ENCODE measurements at regions not wholly inside any gene's neighbourhood (a gene's known extent, or its start where the extent isn't known, plus 50 kb on each side); places are given as distances from the start of the nearest gene placed in this dataset.

- Histone ChIP-seq H3K9me2 (replicated peaks; ENCODE audit: low read depth, low read length) (no peaks in the 10 kb centered on the region), H3K36me3 (ENCODE audit: insufficient read depth, low read length) (no peaks in the 10 kb centered on the region), H4K20me1 (ENCODE audit: insufficient read depth, low read length, poor library complexity, severe bottlenecking) (no peaks in the 10 kb centered on the region), H2AFZ (ENCODE audit: low read length) (no peak overlapping the region), H3K27me3 (ENCODE audit: insufficient read depth, low read length, poor library complexity, severe bottlenecking) (no peaks in the 10 kb centered on the region), H3K9ac (ENCODE audit: low read depth, low read length, poor library complexity, severe bottlenecking) (no peak overlapping the region), H3K4me3 (ENCODE audit: low read length, poor library complexity, severe bottlenecking) (no peak overlapping the region), H3K4me2 (ENCODE audit: low read depth, low read length, poor library complexity, severe bottlenecking) (no peak overlapping the region), H3K79me2 (ENCODE audit: insufficient read depth, low read length) (no peaks in the 10 kb centered on the region), H3K9me3 (ENCODE audit: insufficient read depth, low read depth, low read length) (peaks cover 11% of the 10 kb centered on the region; the same call in 1 of the 2 replicates), H3K4me1 (ENCODE audit: insufficient read depth, low read length, poor library complexity, severe bottlenecking) (no peaks in the 10 kb centered on the region), H3F3A (ENCODE audit: low read depth) (no peaks in the 10 kb centered on the region)
- no peak for TF ChIP-seq CTCF (conservative IDR thresholded peaks at IDR 0.05; ENCODE audit: low read length)
- TF ChIP-seq EZH2phosphoT487 (IDR thresholded peaks at IDR 0.05; ENCODE audit: borderline replicate concordance) = no peak
Measured at GRCh38 chr3:31067004-31067403, 172.5 kb upstream of the GADL1 start.

DNA sequence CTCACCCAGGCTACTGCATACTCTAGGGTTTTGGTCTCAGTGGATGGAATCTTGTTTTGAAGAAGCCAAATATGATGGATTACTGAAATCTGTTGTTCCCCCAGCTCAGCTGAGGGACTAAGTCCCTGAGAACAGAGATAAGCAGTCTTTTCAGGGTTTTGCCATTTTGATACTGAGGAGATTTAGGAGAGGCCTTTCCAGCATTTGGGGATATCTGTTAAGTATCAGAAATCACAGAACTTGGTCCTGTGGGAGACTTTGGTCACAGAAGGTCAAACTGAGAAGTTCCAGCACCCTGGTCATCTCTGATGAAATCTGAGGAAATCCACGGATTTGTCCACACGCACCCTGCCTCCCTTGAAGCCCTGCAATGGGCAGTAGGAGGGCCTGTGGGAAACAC lies 181.0 kb upstream of the GADL1 start:
- Histone ChIP-seq H2AFZ (ENCODE audit: low read length) (no peak overlapping the region), H3K4me1 (ENCODE audit: insufficient read depth, low read length, poor library complexity, severe bottlenecking) (peaks cover 44% of the 10 kb centered on the region), H3K9me3 (ENCODE audit: insufficient read depth, low read depth, low read length) (peaks cover 20% of the 10 kb centered on the region; the same call in 1 of the 2 replicates), H3K36me3 (ENCODE audit: insufficient read depth, low read length) (no peaks in the 10 kb centered on the region), H3K27me3 (ENCODE audit: insufficient read depth, low read length, poor library complexity, severe bottlenecking) (no peaks in the 10 kb centered on the region), H3F3A (ENCODE audit: low read depth) (no peaks in the 10 kb centered on the region), H3K4me2 (ENCODE audit: low read depth, low read length, poor library complexity, severe bottlenecking) (no peak overlapping the region), H4K20me1 (ENCODE audit: insufficient read depth, low read length, poor library complexity, severe bottlenecking) (no peaks in the 10 kb centered on the region), H3K9ac (ENCODE audit: low read depth, low read length, poor library complexity, severe bottlenecking) (no peak overlapping the region), H3K9me2 (replicated peaks; ENCODE audit: low read depth, low read length) (no peaks in the 10 kb centered on the region), H3K79me2 (ENCODE audit: insufficient read depth, low read length) (no peaks in the 10 kb centered on the region), H3K4me3 (ENCODE audit: low read length, poor library complexity, severe bottlenecking) (no peak overlapping the region)
- TF ChIP-seq CTCF (conservative IDR thresholded peaks at IDR 0.05; ENCODE audit: low read length) (no peak), EZH2phosphoT487 (IDR thresholded peaks at IDR 0.05; ENCODE audit: borderline replicate concordance) (no peak)

DNA sequence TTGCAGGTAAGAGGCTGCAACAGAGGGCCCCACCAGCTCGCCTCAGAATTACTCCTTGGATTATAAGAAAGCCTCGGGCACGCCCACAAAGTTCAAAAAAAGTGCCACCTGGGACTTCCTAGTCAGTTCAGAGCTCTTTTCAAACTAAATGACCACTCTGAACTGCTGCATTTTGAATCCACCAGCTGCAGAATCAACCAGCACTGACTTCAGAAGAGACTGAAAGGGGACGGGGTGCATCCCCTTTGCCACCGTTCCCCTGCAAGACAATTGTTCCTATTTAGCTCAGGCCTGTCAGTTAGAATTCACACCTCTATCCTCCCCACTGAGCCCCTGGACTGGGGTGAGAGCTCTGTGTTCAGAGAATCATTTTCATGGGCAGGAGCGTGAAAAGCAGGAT lies 181.4 kb upstream of the GADL1 start:
- no peak overlapping the region for H2AFZ ChIP-seq (ENCODE audit: low read length)
- H3K36me3 ChIP-seq (ENCODE audit: insufficient read depth, low read length) = no peaks in the 10 kb centered on the region
- no peak overlapping the region for H3K9ac ChIP-seq (ENCODE audit: low read depth, low read length, poor library complexity, severe bottlenecking)
- H3K4me1 ChIP-seq (ENCODE audit: insufficient read depth, low read length, poor library complexity, severe bottlenecking) = peaks cover 44% of the 10 kb centered on the region
- H4K20me1 ChIP-seq (ENCODE audit: insufficient read depth, low read length, poor library complexity, severe bottlenecking) = no peaks in the 10 kb centered on the region
- H3K79me2 ChIP-seq (ENCODE audit: insufficient read depth, low read length) = no peaks in the 10 kb centered on the region
- no peaks in the 10 kb centered on the region for H3K27me3 ChIP-seq (ENCODE audit: insufficient read depth, low read length, poor library complexity, severe bottlenecking)
- peaks cover 18% of the 10 kb centered on the region; the same call in 1 of the 2 replicates for H3K9me3 ChIP-seq (ENCODE audit: insufficient read depth, low read depth, low read length)
- no peak overlapping the region for H3K4me3 ChIP-seq (ENCODE audit: low read length, poor library complexity, severe bottlenecking)
- H3F3A ChIP-seq (ENCODE audit: low read depth) = no peaks in the 10 kb centered on the region
- H3K9me2 ChIP-seq (replicated peaks; ENCODE audit: low read depth, low read length) = no peaks in the 10 kb centered on the region
- no peak overlapping the region for H3K4me2 ChIP-seq (ENCODE audit: low read depth, low read length, poor library complexity, severe bottlenecking)
- no peak for TF ChIP-seq EZH2phosphoT487 (IDR thresholded peaks at IDR 0.05; ENCODE audit: borderline replicate concordance)
- no peak for TF ChIP-seq CTCF (conservative IDR thresholded peaks at IDR 0.05; ENCODE audit: low read length)

All from Loucy (cell line).